IMR-90 (cell line): ENCODE measurements at regions not wholly inside any gene's neighbourhood (a gene's known extent, or its start where the extent isn't known, plus 50 kb on each side); places are given as distances from the start of the nearest gene placed in this dataset.

Experiments used
- ATAC-seq: fragments of 200-7000 bp; cut with Tn5 transposase; 2 replicates; pipeline ENCODE4 v1.9.1; 2020; ENCODE audit warnings: low read depth, mild to moderate bottlenecking, moderate library complexity
- BruUV-seq: library from RNA; stranded (reverse); fragments of 400-500 nt; replicated peaks from 2 replicates; lab custom pipeline; 2021; lab: Mats Ljungman, UMichigan
- CTCF ChIA-PET: fragments of 300-600 bp; formaldehyde crosslinking; extraction: SDS; loops from one replicate; lab custom pipeline; 2021; ENCODE audit warnings: antibody characterized with exemption; lab: Yijun Ruan, JAX
- POLR2A ChIA-PET: fragments of 300-600 bp; sonication (Branson Sonifier 250); formaldehyde crosslinking; loops from one replicate; lab custom pipeline; 2022; ENCODE audit warnings: antibody characterized with exemption; ENCODE audit not compliant: unreplicated experiment; lab: Charles Lee
- DNase-seq: peaks from one replicate; pipeline ENCODE4 v3.0.0; 2013
- H2AFZ ChIP-seq: replicated peaks from 2 replicates; pipeline ENCODE3; 2013; ENCODE audit warnings: low read length, mild to moderate bottlenecking; ENCODE audit not compliant: poor library complexity
- H2AK5ac ChIP-seq: 2 replicates; pipeline ENCODE4 v1.6.1; 2013; ENCODE audit warnings: low read depth, low read length, inconsistent platforms
- H2AK9ac ChIP-seq: replicated peaks from 2 replicates; pipeline ENCODE3; 2013; ENCODE audit warnings: mild to moderate bottlenecking, low read depth, low read length, moderate library complexity; ENCODE audit not compliant: poor library complexity
- H2BK120ac ChIP-seq: 2 replicates; pipeline ENCODE4 v1.6.1; 2013; ENCODE audit warnings: low read depth, low read length, inconsistent platforms
- H2BK15ac ChIP-seq: 3 replicates; pipeline ENCODE4 v1.6.1; 2013; ENCODE audit warnings: low read depth, low read length, inconsistent platforms
- H2BK20ac ChIP-seq: 2 replicates; pipeline ENCODE4 v1.6.1; 2013; ENCODE audit warnings: low read depth, mild to moderate bottlenecking, inconsistent platforms, low read length, moderate library complexity
- H2BK5ac ChIP-seq: 2 replicates; pipeline ENCODE4 v1.6.1; 2013; ENCODE audit warnings: mild to moderate bottlenecking, low read depth, low read length, inconsistent platforms; ENCODE audit not compliant: poor library complexity, severe bottlenecking
- H3K14ac ChIP-seq: replicated peaks from 2 replicates; pipeline ENCODE4 v1.6.1; 2013; ENCODE audit warnings: low read depth, low read length, inconsistent platforms
- H3K18ac ChIP-seq: 2 replicates; pipeline ENCODE4 v1.6.1; 2013; ENCODE audit warnings: low read depth, low read length, control low read depth
- H3K23ac ChIP-seq: 2 replicates; pipeline ENCODE4 v1.6.1; 2013; ENCODE audit warnings: low read depth, low read length, inconsistent platforms
- H3K27ac ChIP-seq: 2 replicates; pipeline ENCODE4 v1.5.1; 2013; ENCODE audit warnings: mild to moderate bottlenecking, control low read depth, low read length; ENCODE audit not compliant: insufficient read depth
- H3K27me3 ChIP-seq: 2 replicates; pipeline ENCODE4 v1.6.1; 2013; ENCODE audit warnings: low read length; ENCODE audit not compliant: control insufficient read depth, insufficient read depth
- H3K36me3 ChIP-seq: 2 replicates; pipeline ENCODE4 v1.6.1; 2013; ENCODE audit warnings: low read length, mixed read lengths; ENCODE audit not compliant: control insufficient read depth, insufficient read depth
- H3K4ac ChIP-seq: 2 replicates; pipeline ENCODE4 v1.6.1; 2013; ENCODE audit warnings: low read depth, low read length, inconsistent platforms
- H3K4me1 ChIP-seq: 2 replicates; pipeline ENCODE4 v1.6.1; 2013; ENCODE audit warnings: low read length, mixed read lengths; ENCODE audit not compliant: control insufficient read depth, insufficient read depth
- H3K4me2 ChIP-seq: 2 replicates; pipeline ENCODE4 v1.6.1; 2013; ENCODE audit warnings: low read depth, mild to moderate bottlenecking, control low read depth, low read length, moderate library complexity
- H3K4me3 ChIP-seq: 2 replicates; pipeline ENCODE4 v1.5.1; 2013; ENCODE audit warnings: low read depth, mild to moderate bottlenecking, control low read depth, low read length, moderate library complexity; ENCODE audit not compliant: insufficient read depth
- H3K56ac ChIP-seq: 2 replicates; pipeline ENCODE4 v1.6.1; 2013; ENCODE audit warnings: low read length, inconsistent platforms; ENCODE audit not compliant: insufficient read depth; ENCODE audit errors: extremely low read depth
- H3K79me1 ChIP-seq, 2 experiments: 2 replicates each; pipeline ENCODE4 v1.6.1; 2013; ENCODE audit warnings: low read length in 2 of 2, inconsistent platforms in 1 of 2, low read depth in 1 of 2
- H3K9ac ChIP-seq: 2 replicates; pipeline ENCODE4 v1.6.1; 2013; ENCODE audit warnings: low read depth, low read length, control low read depth
- H3K9me1 ChIP-seq: 2 replicates; pipeline ENCODE4 v1.6.1; 2013; ENCODE audit warnings: low read length, inconsistent platforms; ENCODE audit not compliant: insufficient read depth
- H3K9me3 ChIP-seq: 2 replicates; pipeline ENCODE4 v1.6.1; 2013; ENCODE audit warnings: low read length; ENCODE audit not compliant: control insufficient read depth, insufficient read depth
- H4K20me1 ChIP-seq: 2 replicates; pipeline ENCODE4 v1.6.1; 2013; ENCODE audit warnings: low read length, inconsistent platforms; ENCODE audit not compliant: insufficient read depth
- H4K5ac ChIP-seq: 2 replicates; pipeline ENCODE4 v1.6.1; 2013; ENCODE audit warnings: mild to moderate bottlenecking, low read depth, low read length, control low read depth
- H4K8ac ChIP-seq, 2 experiments: 2 replicates each; pipeline ENCODE4 v1.6.1; 2013; ENCODE audit warnings: low read depth in 2 of 2, low read length in 2 of 2, control low read depth in 1 of 2, inconsistent platforms in 1 of 2
- H4K91ac ChIP-seq: 2 replicates; pipeline ENCODE4 v1.6.1; 2013; ENCODE audit warnings: low read depth, low read length, inconsistent platforms; ENCODE audit not compliant: insufficient read depth
- CHD1 ChIP-seq: IDR thresholded peaks from 2 replicates; pipeline ENCODE4 v1.6.1; 2012; ENCODE audit warnings: low read depth, low read length, improper control_type of control experiment
- dilution Hi-C: fragments of 300-500 bp; cut with HindIII; formaldehyde crosslinking; loops from one replicate; pipeline ENCODE4 v1.14.3; 2018; ENCODE audit warnings: low sequenced_read_pairs; ENCODE audit not compliant: unreplicated experiment
- in situ Hi-C: fragments of 300-500 bp; cut with MboI; formaldehyde crosslinking; loops from 3 replicates; pipeline ENCODE4 v1.14.3; 2019; ENCODE audit warnings: low sequenced_read_pairs, inconsistent platforms, mixed read lengths
- intact Hi-C: fragments of 100-400 bp; cut with micrococcal nuclease; formaldehyde crosslinking; loops from 2 replicates; pipeline ENCODE4 v1.10.0; 2022

- H3K27ac ChIP-seq, result no peak overlapping the region
- H3K79me1 ChIP-seq, result no peaks in the 10 kb centered on the region
- no peak overlapping the region for H4K8ac ChIP-seq
- H2BK120ac ChIP-seq, result no peak overlapping the region
- in situ Hi-C loops, result no loop called here
- H3K18ac ChIP-seq, result no peak overlapping the region
- no peak for TF ChIP-seq CHD1
- H3K56ac ChIP-seq, result no peak overlapping the region
- H2BK5ac ChIP-seq, result no peak overlapping the region
- H3K23ac ChIP-seq, result no peak overlapping the region
- no peaks in the 10 kb centered on the region for H3K9me1 ChIP-seq
- no peak overlapping the region for H2AK5ac ChIP-seq
- no peak overlapping the region for H2AK9ac ChIP-seq
- peaks cover 5% of the 10 kb centered on the region; the same call in 1 of the 2 replicates for H3K27me3 ChIP-seq
- H3K4ac ChIP-seq, result no peak overlapping the region
- ChIA-PET POLR2A (no interaction called here), CTCF (no interaction called here)
- dilution Hi-C loops, result no loop called here
- DNase-seq (no peak), ATAC-seq (no peak)
- H3K4me1 ChIP-seq, result no peaks in the 10 kb centered on the region
- no peak overlapping the region for H3K14ac ChIP-seq
- H4K20me1 ChIP-seq, result no peaks in the 10 kb centered on the region
- H2BK20ac ChIP-seq, result no peak overlapping the region
- BruUV-seq, result no TSS peak
- no peaks in the 10 kb centered on the region for H3K9me3 ChIP-seq
- H3K4me2 ChIP-seq, result no peak overlapping the region
- intact Hi-C loops, result no loop called here
- no peaks in the 10 kb centered on the region for H3K36me3 ChIP-seq
- no peak overlapping the region for H4K5ac ChIP-seq
- H2AFZ ChIP-seq, result no peak overlapping the region
- H2BK15ac ChIP-seq, result no peak overlapping the region
- H3K4me3 ChIP-seq, result no peak overlapping the region
- H4K91ac ChIP-seq, result no peak overlapping the region
- H3K9ac ChIP-seq, result no peak overlapping the region
Observed at GRCh38 chr5:67358186-67358585, 161.6 kb upstream of the CD180 start.
